GM12878 (cell line): ENCODE measurements at regions not wholly inside any gene's neighbourhood (a gene's known extent, or its start where the extent isn't known, plus 50 kb on each side); places are given as distances from the start of the nearest gene placed in this dataset.

ENCODE experiments used
- ATAC-seq: fragments of 200-7000 bp; cut with Tn5 transposase; 3 replicates; pipeline ENCODE4 v1.9.1; 2020; ENCODE audit warnings: mild to moderate bottlenecking, moderate library complexity
- BruUV-seq: library from RNA; stranded (reverse); fragments of 400-500 nt; replicated peaks from 2 replicates; lab custom pipeline; 2021; lab: Mats Ljungman, UMichigan
- CTCF ChIA-PET: fragments of 300-600 bp; sonication (Branson Sonifier 250); formaldehyde crosslinking; extraction: SDS; loops from one replicate; lab custom pipeline; 2021; ENCODE audit warnings: inconsistent platforms; lab: Yijun Ruan, JAX
- POLR2A ChIA-PET: fragments of 350-600 bp; formaldehyde crosslinking; extraction: SDS; loops from one replicate; lab custom pipeline; 2021; ENCODE audit warnings: inconsistent platforms; lab: Charles Lee
- RAD21 ChIA-PET: fragments of 300-600 bp; sonication (Branson Sonifier 250); formaldehyde crosslinking; loops from one replicate; lab custom pipeline; 2023; ENCODE audit warnings: antibody characterized with exemption; ENCODE audit not compliant: unreplicated experiment; lab: Charles Lee
- SMC1A ChIA-PET: fragments of 300-600 bp; sonication (Branson Sonifier 250); formaldehyde crosslinking; loops from one replicate; lab custom pipeline; 2023; ENCODE audit not compliant: unreplicated experiment, uncharacterized antibody; lab: Charles Lee
- DNase-seq: peaks from one replicate; pipeline ENCODE4 v3.0.0-alpha.2; 2011; ENCODE audit warnings: low read depth, low spot score
- FAIRE-seq: peaks from 3 replicates; lab custom pipeline; 2011; peaks lifted over from hg19 to GRCh38; lab: Jason Lieb, UNC
- H2AFZ ChIP-seq: 2 replicates; pipeline ENCODE4 v1.6.0; 2011; ENCODE audit warnings: low read depth, low read length, control low read depth; ENCODE audit not compliant: control insufficient read depth
- H3K27ac ChIP-seq: 2 replicates; pipeline ENCODE4 v1.5.1; 2011; ENCODE audit warnings: control low read depth; ENCODE audit not compliant: control insufficient read depth, insufficient read depth
- H3K27me3 ChIP-seq, 2 experiments: replicated peaks in 1 of 2; 2 replicates each; pipeline versions ENCODE4 v1.6.0 to v1.6.1; 2011; ENCODE audit warnings: low read length in 1 of 2; ENCODE audit not compliant: control insufficient read depth in 2 of 2, insufficient read depth in 2 of 2
- H3K36me3 ChIP-seq, 2 experiments: 2 replicates each; pipeline ENCODE4 v1.5.1; 2011; ENCODE audit warnings: low read length in 1 of 2; ENCODE audit not compliant: control insufficient read depth in 2 of 2, insufficient read depth in 2 of 2
- H3K4me1 ChIP-seq: 2 replicates; pipeline ENCODE4 v1.6.1; 2011; ENCODE audit warnings: mild to moderate bottlenecking, low read length, moderate library complexity, mixed read lengths; ENCODE audit not compliant: control insufficient read depth, insufficient read depth
- H3K4me2 ChIP-seq: 2 replicates; pipeline ENCODE4 v1.6.0; 2011; ENCODE audit warnings: control low read depth; ENCODE audit not compliant: control insufficient read depth, insufficient read depth
- H3K4me3 ChIP-seq: fragments of 200-600 bp; sonication (generic); 2 replicates; pipeline ENCODE4 v1.5.1; 2016
- H3K79me2 ChIP-seq: 2 replicates; pipeline ENCODE4 v1.6.0; 2011; ENCODE audit warnings: low read length; ENCODE audit not compliant: control insufficient read depth, insufficient read depth
- H3K9ac ChIP-seq: 2 replicates; pipeline ENCODE4 v1.8.0; 2011; ENCODE audit warnings: low read length, control low read depth, mixed read lengths; ENCODE audit not compliant: control insufficient read depth, insufficient read depth
- H3K9me3 ChIP-seq: replicated peaks from 3 replicates; pipeline ENCODE4 v1.5.1; 2011; ENCODE audit warnings: mild to moderate bottlenecking, low read length; ENCODE audit not compliant: control insufficient read depth, insufficient read depth
- H4K20me1 ChIP-seq: 2 replicates; pipeline ENCODE4 v1.6.0; 2011; ENCODE audit not compliant: control insufficient read depth, insufficient read depth
- CEBPZ ChIP-seq: fragments of 150-350 bp; IDR thresholded peaks from 2 replicates; pipeline ENCODE4 v1.6.1; 2016; ENCODE audit warnings: low read depth, low read length
- CHD4 ChIP-seq: fragments of 200-600 bp; sonication (generic); IDR thresholded peaks from 2 replicates; pipeline ENCODE4 v1.6.1; 2016; ENCODE audit warnings: mild to moderate bottlenecking
- CREB1 ChIP-seq: IDR thresholded peaks from 2 replicates; pipeline ENCODE4 v1.6.1; 2012; ENCODE audit warnings: low read depth, mild to moderate bottlenecking, inconsistent platforms
- CREM ChIP-seq: IDR thresholded peaks from 2 replicates; pipeline ENCODE4 v1.6.1; 2014; ENCODE audit warnings: antibody characterized with exemption, low read depth
- EGR1 ChIP-seq, 2 experiments: IDR thresholded peaks; 1 replicate in 1 of 2; 2 replicates in 1 of 2; pipeline ENCODE4 v1.6.1; 2011 to 2012; ENCODE audit warnings: low read depth in 2 of 2, low read length in 2 of 2, borderline replicate concordance in 1 of 2, mild to moderate bottlenecking in 1 of 2, moderate library complexity in 1 of 2
- FOXK2 ChIP-seq: fragments of 450-650 bp; IDR thresholded peaks from 2 replicates; pipeline ENCODE4 v1.6.1; 2017; ENCODE audit warnings: mild to moderate bottlenecking, moderate library complexity
- GABPA ChIP-seq: IDR thresholded peaks from 2 replicates; pipeline ENCODE4 v1.6.1; 2014; ENCODE audit warnings: antibody characterized with exemption, low read depth, mild to moderate bottlenecking, inconsistent platforms
- HCFC1 ChIP-seq: fragments of 150-350 bp; IDR thresholded peaks from 2 replicates; pipeline ENCODE4 v1.6.1; 2014; ENCODE audit warnings: low read length
- NFIC ChIP-seq: IDR thresholded peaks from 2 replicates; pipeline ENCODE4 v1.6.1; 2012; ENCODE audit warnings: low read depth, mild to moderate bottlenecking, inconsistent platforms, low read length, moderate library complexity
- NFYB ChIP-seq: IDR thresholded peaks from 2 replicates; pipeline ENCODE4 v1.6.1; 2011; ENCODE audit warnings: low read depth, mild to moderate bottlenecking, low read length, improper control_type of control experiment, moderate library complexity; ENCODE audit not compliant: insufficient read depth
- SREBF1 ChIP-seq: IDR thresholded peaks from 2 replicates; pipeline ENCODE4 v1.6.1; 2012; ENCODE audit warnings: mild to moderate bottlenecking, low read length
- SUZ12 ChIP-seq: fragments of 200-600 bp; sonication (generic); IDR thresholded peaks from one replicate; pipeline ENCODE4 v1.6.1; 2018; ENCODE audit warnings: antibody characterized with exemption, mild to moderate bottlenecking; ENCODE audit not compliant: unreplicated experiment
- ZZZ3 ChIP-seq: IDR thresholded peaks from 2 replicates; pipeline ENCODE4 v1.6.1; 2011; ENCODE audit warnings: low read depth; ENCODE audit not compliant: control insufficient read depth, insufficient read length
- in situ Hi-C: fragments of 300-500 bp; cut with MboI; formaldehyde crosslinking; loops from 9 replicates; pipeline ENCODE4 v1.14.3; 2018; ENCODE audit warnings: mixed read lengths
- intact Hi-C: fragments of 100-400 bp; cut with micrococcal nuclease; formaldehyde crosslinking; loops from one replicate; pipeline ENCODE4 v1.14.2; 2022; ENCODE audit not compliant: unreplicated experiment
- TF ChIP-seq, protein P1 (sequence below): IDR thresholded peaks from 2 replicates; pipeline ENCODE4 v1.6.1; 2012; ENCODE audit warnings: low read depth, low read length, improper control_type of control experiment
- TF ChIP-seq, protein P2 (sequence below): fragments of 450-650 bp; IDR thresholded peaks from 2 replicates; pipeline ENCODE4 v1.6.1; 2016; ENCODE audit warnings: mild to moderate bottlenecking
- TF ChIP-seq, protein P3 (sequence below): fragments of 150-350 bp; IDR thresholded peaks from 2 replicates; pipeline ENCODE4 v1.6.1; 2014; ENCODE audit warnings: mild to moderate bottlenecking, low read depth, low read length

- CTCF ChIA-PET, result no interaction called here
- no peak for TF ChIP-seq SUZ12
- TF ChIP-seq CEBPZ, result no peak
- no peak for TF ChIP-seq HCFC1
- TF ChIP-seq CREB1, result no peak
- TF ChIP-seq EGR1 (IDR thresholded peaks at IDR 0.05; ENCODE audit: borderline replicate concordance in 1 of 2, low read depth in 2 of 2, low read length in 2 of 2), result no peak
- TF ChIP-seq NFYB, result no peak
- TF ChIP-seq, protein P1, sequence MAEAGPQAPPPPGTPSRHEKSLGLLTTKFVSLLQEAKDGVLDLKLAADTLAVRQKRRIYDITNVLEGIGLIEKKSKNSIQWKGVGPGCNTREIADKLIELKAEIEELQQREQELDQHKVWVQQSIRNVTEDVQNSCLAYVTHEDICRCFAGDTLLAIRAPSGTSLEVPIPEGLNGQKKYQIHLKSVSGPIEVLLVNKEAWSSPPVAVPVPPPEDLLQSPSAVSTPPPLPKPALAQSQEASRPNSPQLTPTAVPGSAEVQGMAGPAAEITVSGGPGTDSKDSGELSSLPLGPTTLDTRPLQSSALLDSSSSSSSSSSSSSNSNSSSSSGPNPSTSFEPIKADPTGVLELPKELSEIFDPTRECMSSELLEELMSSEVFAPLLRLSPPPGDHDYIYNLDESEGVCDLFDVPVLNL, result no peak
- TF ChIP-seq, protein P2, sequence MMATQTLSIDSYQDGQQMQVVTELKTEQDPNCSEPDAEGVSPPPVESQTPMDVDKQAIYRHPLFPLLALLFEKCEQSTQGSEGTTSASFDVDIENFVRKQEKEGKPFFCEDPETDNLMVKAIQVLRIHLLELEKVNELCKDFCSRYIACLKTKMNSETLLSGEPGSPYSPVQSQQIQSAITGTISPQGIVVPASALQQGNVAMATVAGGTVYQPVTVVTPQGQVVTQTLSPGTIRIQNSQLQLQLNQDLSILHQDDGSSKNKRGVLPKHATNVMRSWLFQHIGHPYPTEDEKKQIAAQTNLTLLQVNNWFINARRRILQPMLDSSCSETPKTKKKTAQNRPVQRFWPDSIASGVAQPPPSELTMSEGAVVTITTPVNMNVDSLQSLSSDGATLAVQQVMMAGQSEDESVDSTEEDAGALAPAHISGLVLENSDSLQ, result no peak
- no peak for TF ChIP-seq ZZZ3
- TF ChIP-seq, protein P3, sequence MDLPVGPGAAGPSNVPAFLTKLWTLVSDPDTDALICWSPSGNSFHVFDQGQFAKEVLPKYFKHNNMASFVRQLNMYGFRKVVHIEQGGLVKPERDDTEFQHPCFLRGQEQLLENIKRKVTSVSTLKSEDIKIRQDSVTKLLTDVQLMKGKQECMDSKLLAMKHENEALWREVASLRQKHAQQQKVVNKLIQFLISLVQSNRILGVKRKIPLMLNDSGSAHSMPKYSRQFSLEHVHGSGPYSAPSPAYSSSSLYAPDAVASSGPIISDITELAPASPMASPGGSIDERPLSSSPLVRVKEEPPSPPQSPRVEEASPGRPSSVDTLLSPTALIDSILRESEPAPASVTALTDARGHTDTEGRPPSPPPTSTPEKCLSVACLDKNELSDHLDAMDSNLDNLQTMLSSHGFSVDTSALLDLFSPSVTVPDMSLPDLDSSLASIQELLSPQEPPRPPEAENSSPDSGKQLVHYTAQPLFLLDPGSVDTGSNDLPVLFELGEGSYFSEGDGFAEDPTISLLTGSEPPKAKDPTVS, result no peak
- no peak for TF ChIP-seq CHD4
- no peak for TF ChIP-seq FOXK2
- TF ChIP-seq CREM, result no peak
- TF ChIP-seq NFIC, result no peak
- no peak for TF ChIP-seq GABPA
- no peak for TF ChIP-seq SREBF1
- TF ChIP-seq, all 136 proteins: peak for 0
- no peak for ATAC-seq
- in situ Hi-C loops, result no loop called here
- no peak overlapping the region for H3K9ac ChIP-seq
- no peak for DNase-seq
- ChIA-PET POLR2A (no interaction called here), RAD21 (no interaction called here), SMC1A (no interaction called here)
- H2AFZ ChIP-seq, result no peak overlapping the region
- H3K9me3 ChIP-seq, result no peaks in the 10 kb centered on the region; the same call in 2 of the 3 replicates
- intact Hi-C loops, result no loop called here
- H3K36me3 ChIP-seq, result no peaks in the 10 kb centered on the region
- no peak overlapping the region for H3K27ac ChIP-seq
- no TSS peak for BruUV-seq
- no peak overlapping the region for H3K4me2 ChIP-seq
- no peak for FAIRE-seq
- H3K27me3 ChIP-seq, result no peaks in the 10 kb centered on the region
- no peaks in the 10 kb centered on the region for H3K79me2 ChIP-seq
- no peaks in the 10 kb centered on the region for H3K4me1 ChIP-seq
- no peak overlapping the region for H3K4me3 ChIP-seq
- no peaks in the 10 kb centered on the region for H4K20me1 ChIP-seq
Observed at GRCh38 chr21:24423546-24423945, 1183.7 kb downstream of the MRPL39 start.
